HEK293T (cell line): ENCODE measurements at regions not wholly inside any gene's neighbourhood (a gene's known extent, or its start where the extent isn't known, plus 50 kb on each side); places are given as distances from the start of the nearest gene placed in this dataset.

Source experiments
- CTCF ChIA-PET: fragments of 350-600 bp; formaldehyde crosslinking; extraction: SDS; loops from one replicate; lab custom pipeline; 2021; ENCODE audit warnings: antibody characterized with exemption, inconsistent platforms; lab: Yijun Ruan, JAX
- POLR2A ChIA-PET: fragments of 350-600 bp; formaldehyde crosslinking; extraction: SDS; loops from one replicate; lab custom pipeline; 2020; ENCODE audit warnings: antibody characterized with exemption, inconsistent platforms; lab: Yijun Ruan, JAX
- DNase-seq: peaks from one replicate; pipeline ENCODE4 v3.0.0; 2012; ENCODE audit warnings: mixed read lengths; ENCODE audit errors: extremely low spot score
- ARNT ChIP-seq: fragments of 450-650 bp; IDR thresholded peaks from 2 replicates; pipeline ENCODE4 v1.6.1; 2017; ENCODE audit warnings: mild to moderate bottlenecking
- BHLHE40 ChIP-seq: fragments of 450-650 bp; IDR thresholded peaks from 2 replicates; pipeline ENCODE4 v1.6.1; 2016; ENCODE audit warnings: mild to moderate bottlenecking, moderate library complexity, borderline replicate concordance
- CTBP1 ChIP-seq: fragments of 450-650 bp; IDR thresholded peaks from 2 replicates; pipeline ENCODE4 v1.6.1; 2016; ENCODE audit warnings: borderline replicate concordance
- ELF4 ChIP-seq: fragments of 450-650 bp; IDR thresholded peaks from 2 replicates; pipeline ENCODE4 v1.6.1; 2017; ENCODE audit warnings: antibody characterized with exemption
- FOXA1 ChIP-seq: fragments of 450-650 bp; IDR thresholded peaks from 2 replicates; pipeline ENCODE4 v1.6.1; 2016; ENCODE audit warnings: mild to moderate bottlenecking
- FOXK2 ChIP-seq: fragments of 450-650 bp; IDR thresholded peaks from 2 replicates; pipeline ENCODE4 v1.6.1; 2016; ENCODE audit warnings: mild to moderate bottlenecking
- FOXM1 ChIP-seq: fragments of 450-650 bp; IDR thresholded peaks from 2 replicates; pipeline ENCODE4 v1.6.1; 2017; ENCODE audit warnings: mild to moderate bottlenecking, borderline replicate concordance
- HDGF ChIP-seq: fragments of 450-650 bp; IDR thresholded peaks from 2 replicates; pipeline ENCODE4 v1.6.1; 2017; ENCODE audit warnings: antibody characterized with exemption, borderline replicate concordance
- L3MBTL2 ChIP-seq: fragments of 450-650 bp; conservative IDR thresholded peaks from 2 replicates; pipeline ENCODE4 v1.6.1; 2016; ENCODE audit warnings: mild to moderate bottlenecking
- LEF1 ChIP-seq: fragments of 450-650 bp; IDR thresholded peaks from 2 replicates; pipeline ENCODE4 v1.6.1; 2017; ENCODE audit warnings: mild to moderate bottlenecking, borderline replicate concordance
- NFRKB ChIP-seq: fragments of 450-650 bp; IDR thresholded peaks from 2 replicates; pipeline ENCODE4 v1.6.1; 2016; ENCODE audit warnings: mild to moderate bottlenecking, moderate library complexity
- SP1 ChIP-seq: fragments of 450-650 bp; IDR thresholded peaks from 2 replicates; pipeline ENCODE4 v1.6.1; 2017
- SUZ12 ChIP-seq: fragments of 450-650 bp; IDR thresholded peaks from 2 replicates; pipeline ENCODE4 v1.6.1; 2016; ENCODE audit warnings: mild to moderate bottlenecking
- TARDBP ChIP-seq: fragments of 450-650 bp; IDR thresholded peaks from 2 replicates; pipeline ENCODE4 v1.6.1; 2016
- ZNF384 ChIP-seq: fragments of 450-650 bp; IDR thresholded peaks from 2 replicates; pipeline ENCODE4 v1.6.1; 2016
- TF ChIP-seq, protein P1 (sequence below): fragments of 450-650 bp; IDR thresholded peaks from 2 replicates; pipeline ENCODE4 v1.6.1; 2016

DNA sequence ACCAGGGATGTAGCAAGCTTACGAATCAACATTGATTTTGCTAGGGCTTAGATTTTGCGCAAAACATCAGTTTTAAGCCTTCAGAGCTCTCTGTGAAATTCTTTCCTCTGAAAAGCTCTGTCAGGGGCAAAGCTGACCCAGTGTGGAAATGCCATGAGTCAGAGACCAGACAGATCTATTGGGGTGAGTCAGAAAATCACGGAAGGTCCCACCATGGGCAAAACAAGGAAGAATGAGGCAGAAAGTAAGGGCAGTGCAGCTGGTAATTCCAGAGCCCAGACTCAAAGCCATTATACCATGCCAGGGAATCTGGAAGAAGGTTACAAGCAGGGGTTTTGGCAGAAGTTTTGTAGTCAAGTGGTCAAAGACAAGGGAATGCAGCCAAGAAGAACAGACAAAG lies 256.6 kb upstream of the CTAGE1 start:
- CTCF ChIA-PET, result interaction anchor here (0.5 to 0.6 kb wide), 2 partner anchors 481 to 824 kb away, joined by 3 read pairs; no protein-coding TSS in a partner anchor
- POLR2A ChIA-PET, result no interaction called here
- DNase-seq, result no peak
- TF ChIP-seq CTBP1 (no peak), SUZ12 (no peak), ELF4 (no peak), HDGF (no peak), LEF1 (no peak), BHLHE40 (no peak), TARDBP (no peak), FOXA1 (no peak)
- TF ChIP-seq, protein P1, sequence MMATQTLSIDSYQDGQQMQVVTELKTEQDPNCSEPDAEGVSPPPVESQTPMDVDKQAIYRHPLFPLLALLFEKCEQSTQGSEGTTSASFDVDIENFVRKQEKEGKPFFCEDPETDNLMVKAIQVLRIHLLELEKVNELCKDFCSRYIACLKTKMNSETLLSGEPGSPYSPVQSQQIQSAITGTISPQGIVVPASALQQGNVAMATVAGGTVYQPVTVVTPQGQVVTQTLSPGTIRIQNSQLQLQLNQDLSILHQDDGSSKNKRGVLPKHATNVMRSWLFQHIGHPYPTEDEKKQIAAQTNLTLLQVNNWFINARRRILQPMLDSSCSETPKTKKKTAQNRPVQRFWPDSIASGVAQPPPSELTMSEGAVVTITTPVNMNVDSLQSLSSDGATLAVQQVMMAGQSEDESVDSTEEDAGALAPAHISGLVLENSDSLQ, result no peak

DNA sequence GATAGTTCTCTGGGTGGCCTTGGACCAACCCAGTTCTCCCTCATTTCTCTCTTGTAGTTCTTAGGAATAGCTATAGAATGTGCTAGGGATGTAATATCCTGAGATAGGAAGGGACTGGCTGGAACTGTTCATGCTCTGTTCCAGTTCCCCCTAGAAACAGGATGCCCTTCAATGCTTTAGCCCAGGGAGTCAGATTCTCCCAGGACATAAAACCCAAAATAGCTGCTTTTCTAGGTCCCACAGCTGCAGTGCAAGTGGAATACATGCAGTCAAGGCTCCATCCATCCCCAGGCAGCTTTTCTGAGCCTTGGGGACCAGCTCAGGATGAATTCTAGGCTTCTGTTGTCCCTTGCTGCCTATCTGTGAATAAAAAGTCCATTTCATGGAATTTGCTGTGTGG lies 257.3 kb upstream of the CTAGE1 start:
- ChIA-PET POLR2A (no interaction called here), CTCF (no interaction called here)
- TF ChIP-seq BHLHE40, result no peak
- TF ChIP-seq ELF4, result no peak
- no peak for TF ChIP-seq TARDBP
- TF ChIP-seq LEF1, result no peak
- TF ChIP-seq, protein P1, result no peak
- no peak for TF ChIP-seq NFRKB
- no peak for TF ChIP-seq ZNF384
- no peak for TF ChIP-seq L3MBTL2
- TF ChIP-seq FOXK2, result no peak
- TF ChIP-seq ARNT, result no peak
- no peak for DNase-seq

DNA sequence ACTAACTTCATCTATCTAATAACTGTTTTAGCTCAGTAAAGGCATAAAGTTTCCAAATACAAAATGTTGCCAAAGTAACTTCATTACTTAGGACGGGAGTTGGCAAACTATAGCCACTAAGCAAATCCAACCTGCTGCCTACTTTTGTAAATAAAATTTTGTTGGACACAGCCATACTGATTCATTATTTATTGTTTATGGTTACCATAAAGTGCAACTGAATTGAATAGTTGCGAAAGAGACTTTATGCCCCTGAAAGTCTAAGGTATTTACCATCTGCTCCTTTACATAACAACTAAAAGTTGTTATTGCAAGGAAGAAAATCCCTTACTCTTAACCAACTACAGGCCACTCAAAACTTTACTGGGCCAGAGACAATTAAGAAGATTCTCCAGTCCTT lies 256.7 kb upstream of the RBBP8 start:
- CTCF ChIA-PET, result no interaction called here
- TF ChIP-seq TARDBP, result no peak
- TF ChIP-seq, protein P1, result no peak
- TF ChIP-seq ZNF384, result no peak
- no peak for TF ChIP-seq FOXM1
- no peak for TF ChIP-seq FOXK2
- TF ChIP-seq L3MBTL2, result no peak
- no peak for TF ChIP-seq ARNT
- TF ChIP-seq CTBP1, result no peak
- TF ChIP-seq SUZ12, result no peak
- no peak for TF ChIP-seq SP1
- no peak for TF ChIP-seq LEF1
- no peak for TF ChIP-seq ELF4
- no peak for TF ChIP-seq NFRKB
- no peak for TF ChIP-seq FOXA1
- no peak for DNase-seq
- POLR2A ChIA-PET, result no interaction called here

DNA sequence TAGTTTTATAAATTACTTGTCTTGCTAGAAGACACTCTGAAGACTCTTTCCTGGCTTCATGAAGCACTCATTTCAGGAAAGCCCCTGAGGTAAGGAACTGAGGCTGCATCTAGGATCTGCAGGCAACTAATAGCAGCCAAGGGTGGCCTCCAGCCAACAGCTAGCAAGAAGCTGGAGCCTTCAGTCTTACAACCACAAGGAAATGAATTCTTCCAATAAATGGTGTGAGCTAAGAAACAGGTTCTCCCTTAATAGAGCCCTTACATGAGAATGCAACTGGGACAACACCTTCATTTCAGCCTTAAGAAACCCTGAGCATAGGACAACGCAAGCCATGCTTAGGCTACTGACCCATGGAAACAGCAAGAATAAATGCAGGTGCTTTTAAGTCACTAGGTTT lies 254.6 kb upstream of the RBBP8 start:
- POLR2A ChIA-PET, result no interaction called here
- CTCF ChIA-PET, result interaction anchor here (0.5 kb wide), 1 partner anchor 448 kb away, joined by 3 read pairs; no protein-coding TSS in a partner anchor

DNA sequence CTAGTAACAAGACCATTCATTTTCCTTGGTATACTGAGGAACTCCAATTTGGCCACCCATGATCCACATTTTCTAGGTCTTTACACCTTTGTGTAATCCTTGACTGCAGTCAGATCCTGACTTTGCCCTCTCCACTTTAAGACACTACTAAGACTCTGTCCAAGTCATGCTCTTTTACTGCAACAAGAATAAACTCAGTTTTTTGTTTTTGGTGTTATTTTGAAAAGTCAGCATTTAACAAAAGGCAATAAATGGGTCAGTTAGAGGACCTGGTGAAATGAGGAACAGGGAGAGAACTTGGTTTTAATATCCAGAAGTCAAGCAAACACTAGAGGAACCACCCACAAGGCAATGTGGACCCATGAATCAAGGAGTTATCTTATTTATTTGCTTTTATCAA lies 252.2 kb upstream of the RBBP8 start:
- POLR2A ChIA-PET, result no interaction called here
- CTCF ChIA-PET, result no interaction called here

More for the DNA sequence above, 254.6 kb upstream of the RBBP8 start:
- DNase-seq, result no peak
- TF ChIP-seq TARDBP (no peak), L3MBTL2 (no peak), NFRKB (no peak), ELF4 (no peak)
- TF ChIP-seq, protein P1, result no peak

DNA sequence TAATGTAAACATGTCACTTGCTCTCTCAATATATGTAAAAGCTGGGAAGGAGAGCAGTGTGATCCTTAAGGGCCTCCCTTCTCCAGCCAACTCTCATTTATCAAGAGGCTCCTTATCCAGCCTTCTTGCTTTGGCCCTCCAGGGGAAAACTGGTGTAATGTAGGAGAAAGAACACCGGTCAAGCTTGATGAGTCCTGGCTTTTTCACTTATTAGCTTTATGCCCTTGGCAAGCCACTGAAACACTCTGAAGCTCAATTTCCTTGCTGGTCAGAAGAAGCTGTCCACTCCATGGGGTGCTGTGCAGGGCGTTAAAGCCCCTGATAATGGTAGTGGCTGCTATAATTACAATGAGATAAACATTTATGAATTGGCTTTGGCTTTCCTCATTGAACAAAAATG lies 251.2 kb upstream of the RBBP8 start:
- no peak for DNase-seq
- CTCF ChIA-PET, result no interaction called here
- TF ChIP-seq LEF1, result no peak
- TF ChIP-seq SP1, result no peak
- TF ChIP-seq NFRKB, result no peak
- no peak for TF ChIP-seq ARNT
- no peak for TF ChIP-seq FOXA1
- no peak for TF ChIP-seq ELF4
- POLR2A ChIA-PET, result no interaction called here

More for the DNA sequence above, 252.2 kb upstream of the RBBP8 start:
- DNase-seq, result no peak
- no peak for TF ChIP-seq NFRKB
- TF ChIP-seq FOXA1, result no peak
- no peak for TF ChIP-seq L3MBTL2
- no peak for TF ChIP-seq ZNF384
- no peak for TF ChIP-seq BHLHE40
- no peak for TF ChIP-seq SP1
- no peak for TF ChIP-seq HDGF
- no peak for TF ChIP-seq ELF4
- TF ChIP-seq FOXM1, result no peak
- no peak for TF ChIP-seq SUZ12
- TF ChIP-seq LEF1, result no peak
- TF ChIP-seq CTBP1, result no peak
- TF ChIP-seq TARDBP, result no peak
